HEK293T (cell line): ENCODE measurements at regions not wholly inside any gene's neighbourhood (a gene's known extent, or its start where the extent isn't known, plus 50 kb on each side); places are given as distances from the start of the nearest gene placed in this dataset.

Experiments
- CTCF ChIA-PET: fragments of 350-600 bp; formaldehyde crosslinking; extraction: SDS; loops from one replicate; lab custom pipeline; 2021; ENCODE audit warnings: antibody characterized with exemption, inconsistent platforms; lab: Yijun Ruan, JAX
- POLR2A ChIA-PET: fragments of 350-600 bp; formaldehyde crosslinking; extraction: SDS; loops from one replicate; lab custom pipeline; 2020; ENCODE audit warnings: antibody characterized with exemption, inconsistent platforms; lab: Yijun Ruan, JAX
- DNase-seq: peaks from one replicate; pipeline ENCODE4 v3.0.0; 2012; ENCODE audit warnings: mixed read lengths; ENCODE audit errors: extremely low spot score
- ARNT ChIP-seq: fragments of 450-650 bp; IDR thresholded peaks from 2 replicates; pipeline ENCODE4 v1.6.1; 2017; ENCODE audit warnings: mild to moderate bottlenecking
- BHLHE40 ChIP-seq: fragments of 450-650 bp; IDR thresholded peaks from 2 replicates; pipeline ENCODE4 v1.6.1; 2016; ENCODE audit warnings: mild to moderate bottlenecking, moderate library complexity, borderline replicate concordance
- CTBP1 ChIP-seq: fragments of 450-650 bp; IDR thresholded peaks from 2 replicates; pipeline ENCODE4 v1.6.1; 2016; ENCODE audit warnings: borderline replicate concordance
- ELF4 ChIP-seq: fragments of 450-650 bp; IDR thresholded peaks from 2 replicates; pipeline ENCODE4 v1.6.1; 2017; ENCODE audit warnings: antibody characterized with exemption
- FOXA1 ChIP-seq: fragments of 450-650 bp; IDR thresholded peaks from 2 replicates; pipeline ENCODE4 v1.6.1; 2016; ENCODE audit warnings: mild to moderate bottlenecking
- FOXK2 ChIP-seq: fragments of 450-650 bp; IDR thresholded peaks from 2 replicates; pipeline ENCODE4 v1.6.1; 2016; ENCODE audit warnings: mild to moderate bottlenecking
- FOXM1 ChIP-seq: fragments of 450-650 bp; IDR thresholded peaks from 2 replicates; pipeline ENCODE4 v1.6.1; 2017; ENCODE audit warnings: mild to moderate bottlenecking, borderline replicate concordance
- HDGF ChIP-seq: fragments of 450-650 bp; IDR thresholded peaks from 2 replicates; pipeline ENCODE4 v1.6.1; 2017; ENCODE audit warnings: antibody characterized with exemption, borderline replicate concordance
- L3MBTL2 ChIP-seq: fragments of 450-650 bp; conservative IDR thresholded peaks from 2 replicates; pipeline ENCODE4 v1.6.1; 2016; ENCODE audit warnings: mild to moderate bottlenecking
- LEF1 ChIP-seq: fragments of 450-650 bp; IDR thresholded peaks from 2 replicates; pipeline ENCODE4 v1.6.1; 2017; ENCODE audit warnings: mild to moderate bottlenecking, borderline replicate concordance
- NFRKB ChIP-seq: fragments of 450-650 bp; IDR thresholded peaks from 2 replicates; pipeline ENCODE4 v1.6.1; 2016; ENCODE audit warnings: mild to moderate bottlenecking, moderate library complexity
- SP1 ChIP-seq: fragments of 450-650 bp; IDR thresholded peaks from 2 replicates; pipeline ENCODE4 v1.6.1; 2017
- SUZ12 ChIP-seq: fragments of 450-650 bp; IDR thresholded peaks from 2 replicates; pipeline ENCODE4 v1.6.1; 2016; ENCODE audit warnings: mild to moderate bottlenecking
- TARDBP ChIP-seq: fragments of 450-650 bp; IDR thresholded peaks from 2 replicates; pipeline ENCODE4 v1.6.1; 2016
- ZNF384 ChIP-seq: fragments of 450-650 bp; IDR thresholded peaks from 2 replicates; pipeline ENCODE4 v1.6.1; 2016
- TF ChIP-seq, protein P1 (sequence below): fragments of 450-650 bp; IDR thresholded peaks from 2 replicates; pipeline ENCODE4 v1.6.1; 2016

DNA sequence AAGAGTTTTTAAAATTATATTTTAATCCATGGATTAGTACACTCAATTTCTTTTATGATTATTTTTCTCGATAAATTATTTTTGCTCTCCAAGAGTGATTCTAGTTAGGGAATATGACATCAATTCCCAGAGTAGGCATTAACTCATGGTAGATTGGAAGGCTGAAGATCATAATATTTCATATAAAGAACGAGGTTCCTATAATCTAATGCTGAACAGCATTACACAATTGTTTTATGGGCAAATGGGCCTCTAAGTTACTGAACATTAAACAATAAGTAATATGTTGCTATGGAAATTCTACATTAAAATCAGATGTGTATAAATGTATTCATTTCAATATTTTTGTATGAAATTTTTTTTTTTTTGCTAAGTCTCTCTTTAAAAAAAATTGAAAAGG, 140.3 kb downstream of the ZNF608 start:
- DNase-seq: no peak
- ChIA-PET CTCF (interaction anchor here (0.6 kb wide), 1 partner anchor 9 kb away, joined by 3 read pairs; no protein-coding TSS in a partner anchor), POLR2A (interaction anchor here (1.0 kb wide), 1 partner anchor 18 kb away, joined by 3 read pairs; no protein-coding TSS in a partner anchor)
- TF ChIP-seq CTBP1 (no peak), ZNF384 (no peak), FOXM1 (no peak), SP1 (no peak)

DNA sequence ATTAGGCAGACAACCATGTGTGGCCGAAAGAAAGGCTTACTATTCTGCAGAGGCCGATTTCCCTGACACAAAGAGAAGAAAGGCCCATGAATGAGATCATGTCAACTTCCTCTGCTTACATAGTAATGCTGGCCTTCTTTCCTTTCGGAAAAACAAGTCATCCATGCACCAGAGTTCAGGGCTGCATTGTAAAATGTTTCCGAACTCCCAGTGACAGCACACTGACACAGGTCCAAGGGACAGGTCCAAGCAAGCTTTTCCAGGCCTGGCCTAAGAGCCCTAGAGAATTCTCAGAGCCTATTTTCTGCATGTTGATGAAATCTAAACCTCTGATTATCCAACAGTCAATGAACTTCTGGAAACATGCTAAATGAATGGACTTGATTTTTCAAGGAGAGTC, 140.9 kb downstream of the ZNF608 start:
- no peak for TF ChIP-seq NFRKB
- TF ChIP-seq FOXK2: no peak
- no peak for TF ChIP-seq TARDBP
- no peak for TF ChIP-seq FOXA1
- TF ChIP-seq SUZ12: no peak
- no peak for TF ChIP-seq HDGF
- TF ChIP-seq LEF1: no peak
- no peak for TF ChIP-seq ZNF384
- TF ChIP-seq ARNT: no peak
- no peak for TF ChIP-seq SP1
- no peak for TF ChIP-seq BHLHE40
- TF ChIP-seq ELF4: no peak
- no peak for TF ChIP-seq FOXM1
- CTCF ChIA-PET: no interaction called here
- POLR2A ChIA-PET: interaction anchor here (1.0 kb wide), 1 partner anchor 18 kb away, joined by 3 read pairs; no protein-coding TSS in a partner anchor
- DNase-seq: no peak

DNA sequence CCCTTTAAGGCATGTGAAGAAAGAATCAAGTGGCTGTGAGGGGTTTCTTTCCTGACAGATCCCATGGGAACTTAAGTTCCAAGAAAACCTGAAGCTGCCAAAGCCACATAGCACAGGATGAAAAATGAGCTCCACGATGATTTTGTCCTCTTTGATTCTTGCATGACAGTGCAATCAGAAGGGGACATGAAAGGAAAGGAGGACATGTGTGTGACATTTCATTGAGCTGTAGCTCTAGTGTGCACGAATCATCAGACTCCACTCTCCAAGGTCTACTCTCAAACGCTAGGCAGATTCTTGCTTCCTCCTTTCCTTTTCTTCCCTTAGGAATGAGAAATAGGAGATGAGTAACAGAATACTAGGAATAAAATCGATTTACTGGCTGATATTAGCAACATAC, 142.0 kb downstream of the ZNF608 start:
- ChIA-PET CTCF (interaction anchor here (0.6 to 1.0 kb wide), 2 partner anchors 18 to 124 kb away, joined by 3 read pairs; no protein-coding TSS in a partner anchor), POLR2A (interaction anchor here (0.7 to 1.0 kb wide), 2 partner anchors 47 to 122 kb away, joined by 3 to 4 read pairs; no protein-coding TSS in a partner anchor)
- no peak for DNase-seq
- TF ChIP-seq CTBP1: no peak
- TF ChIP-seq, protein P1, sequence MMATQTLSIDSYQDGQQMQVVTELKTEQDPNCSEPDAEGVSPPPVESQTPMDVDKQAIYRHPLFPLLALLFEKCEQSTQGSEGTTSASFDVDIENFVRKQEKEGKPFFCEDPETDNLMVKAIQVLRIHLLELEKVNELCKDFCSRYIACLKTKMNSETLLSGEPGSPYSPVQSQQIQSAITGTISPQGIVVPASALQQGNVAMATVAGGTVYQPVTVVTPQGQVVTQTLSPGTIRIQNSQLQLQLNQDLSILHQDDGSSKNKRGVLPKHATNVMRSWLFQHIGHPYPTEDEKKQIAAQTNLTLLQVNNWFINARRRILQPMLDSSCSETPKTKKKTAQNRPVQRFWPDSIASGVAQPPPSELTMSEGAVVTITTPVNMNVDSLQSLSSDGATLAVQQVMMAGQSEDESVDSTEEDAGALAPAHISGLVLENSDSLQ: no peak

DNA sequence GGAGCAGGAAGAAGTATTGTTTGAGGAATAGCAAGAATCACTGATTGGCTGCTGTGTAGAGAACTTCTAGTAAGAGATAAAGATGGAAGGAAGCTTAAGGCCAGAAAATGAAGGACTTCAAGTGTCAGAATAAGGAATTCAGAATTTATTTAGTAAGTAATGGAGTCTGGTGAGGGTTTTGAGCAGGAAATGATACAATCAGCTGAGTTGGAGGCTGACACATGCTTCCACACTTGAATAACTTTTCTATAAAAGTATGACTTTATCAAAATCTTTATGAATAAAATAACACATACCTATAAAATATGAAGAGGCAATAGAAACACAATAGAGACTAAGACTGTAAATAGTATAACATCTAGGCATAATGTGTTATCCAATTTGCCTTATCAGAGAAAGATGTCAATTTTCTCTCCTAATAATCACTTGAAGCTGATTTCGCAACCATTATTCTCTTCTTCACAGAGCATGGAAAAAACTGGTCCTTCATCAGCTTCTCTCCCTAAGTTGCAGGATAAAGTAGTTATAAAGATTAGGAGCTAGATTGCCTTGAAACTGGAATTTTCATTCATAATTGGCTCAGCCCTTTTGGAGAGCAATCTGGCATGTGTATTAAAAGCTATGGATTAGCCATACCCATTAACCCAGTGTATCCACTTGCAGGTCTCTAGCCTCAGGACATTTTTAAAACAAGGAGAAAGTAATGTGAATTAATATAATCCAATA, 143.4 kb downstream of the ZNF608 start:
- TF ChIP-seq ARNT (no peak), LEF1 (no peak), FOXK2 (no peak), HDGF (no peak), ZNF384 (no peak), FOXA1 (no peak), CTBP1 (no peak), BHLHE40 (no peak), TARDBP (no peak), L3MBTL2 (no peak), SP1 (no peak), SUZ12 (no peak), FOXM1 (no peak), NFRKB (no peak), ELF4 (no peak)
- TF ChIP-seq, protein P1: no peak
- CTCF ChIA-PET: interaction anchor here (0.9 kb wide), 1 partner anchor 137 kb away, joined by 3 read pairs; no protein-coding TSS in a partner anchor

DNA sequence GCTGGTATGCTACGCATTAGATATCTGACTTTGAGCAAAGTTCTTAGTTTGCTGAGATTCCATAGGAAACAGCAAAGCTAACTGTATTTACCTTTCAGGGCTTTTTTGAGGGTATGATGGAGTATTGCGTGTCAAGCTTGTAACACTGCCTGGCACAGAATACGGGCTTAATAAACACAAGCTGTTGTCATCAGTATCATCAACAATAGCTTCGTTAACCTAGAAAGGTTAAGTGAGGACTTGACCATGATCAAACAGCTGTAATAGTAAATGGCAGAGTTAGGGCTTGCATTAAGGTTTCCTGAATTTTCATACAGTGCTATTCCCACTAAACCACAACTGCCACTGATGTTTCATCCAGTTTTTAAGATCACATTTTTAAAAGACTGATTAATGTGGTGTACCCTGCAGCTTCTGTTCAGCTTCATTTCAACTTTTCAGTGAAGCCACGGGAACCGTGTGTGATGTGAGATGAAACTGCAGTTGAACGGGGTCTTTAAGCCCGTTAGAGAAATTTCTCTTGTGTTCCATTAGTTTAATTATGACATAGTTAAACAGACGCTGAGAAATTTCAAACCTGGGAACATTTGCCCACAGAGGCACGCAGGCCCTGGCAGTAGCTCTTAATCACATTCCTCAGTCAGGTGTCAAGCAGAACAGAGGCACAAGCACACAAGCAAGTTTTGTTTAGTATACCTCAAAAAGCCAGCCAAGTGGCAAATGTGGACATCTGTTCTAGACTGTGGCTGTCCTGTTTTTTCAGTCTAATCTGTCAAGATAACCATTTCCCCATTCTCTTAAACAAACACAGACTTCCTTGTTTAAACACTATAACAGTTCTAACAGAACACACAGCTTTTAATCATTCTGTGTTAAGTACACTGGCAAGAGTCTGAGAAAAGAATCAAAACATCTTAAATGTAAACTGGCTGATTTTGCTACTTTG, 147.1 kb downstream of the ZNF608 start:
- CTCF ChIA-PET: interaction anchor here (0.6 kb wide), 1 partner anchor 149 kb away, joined by 3 read pairs; no protein-coding TSS in a partner anchor
- POLR2A ChIA-PET: interaction anchor here (0.6 to 1.5 kb wide), 7 partner anchors 14 to 334 kb away, joined by 3 to 5 read pairs (median 3); no protein-coding TSS in a partner anchor
- DNase-seq: no peak
- TF ChIP-seq ZNF384 (no peak), FOXA1 (no peak), ELF4 (no peak), LEF1 (no peak), ARNT (no peak), BHLHE40 (no peak), SUZ12 (no peak)

More for the DNA sequence above, 143.4 kb downstream of the ZNF608 start:
- POLR2A ChIA-PET: interaction anchor here (1.1 to 2.0 kb wide), 2 partner anchors 21 to 26 kb away, joined by 3 to 5 read pairs; no protein-coding TSS in a partner anchor
- DNase-seq: no peak
